ENCODE measurements at regions not wholly inside any gene's neighbourhood (a gene's known extent, or its start where the extent isn't known, plus 50 kb on each side); places are given as distances from the start of the nearest gene placed in this dataset.

- TF ChIP-seq, protein P1, sequence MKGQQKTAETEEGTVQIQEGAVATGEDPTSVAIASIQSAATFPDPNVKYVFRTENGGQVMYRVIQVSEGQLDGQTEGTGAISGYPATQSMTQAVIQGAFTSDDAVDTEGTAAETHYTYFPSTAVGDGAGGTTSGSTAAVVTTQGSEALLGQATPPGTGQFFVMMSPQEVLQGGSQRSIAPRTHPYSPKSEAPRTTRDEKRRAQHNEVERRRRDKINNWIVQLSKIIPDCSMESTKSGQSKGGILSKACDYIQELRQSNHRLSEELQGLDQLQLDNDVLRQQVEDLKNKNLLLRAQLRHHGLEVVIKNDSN (CRISPR knock-in tag; IDR thresholded peaks at IDR 0.05) = no peak
- no peak for TF ChIP-seq JUN (CRISPR knock-in tag; IDR thresholded peaks at IDR 0.05)
- TF ChIP-seq ZBTB21 (CRISPR knock-in tag; IDR thresholded peaks at IDR 0.05; ENCODE audit: borderline replicate concordance) = no peak
- TF ChIP-seq ATF2 (CRISPR knock-in tag; IDR thresholded peaks at IDR 0.05; ENCODE audit: borderline replicate concordance, low read depth) = no peak
- no peak for TF ChIP-seq MXD4 (CRISPR knock-in tag; IDR thresholded peaks at IDR 0.05; ENCODE audit: borderline replicate concordance)
- TF ChIP-seq ESRRA (CRISPR knock-in tag; IDR thresholded peaks at IDR 0.05; ENCODE audit: borderline replicate concordance) = no peak
- TF ChIP-seq TP53 (CRISPR knock-in tag; IDR thresholded peaks at IDR 0.05) = no peak
- no peak for TF ChIP-seq PRDM15 (CRISPR knock-in tag; IDR thresholded peaks at IDR 0.05)
- no peak for TF ChIP-seq PREB (CRISPR knock-in tag; IDR thresholded peaks at IDR 0.05; ENCODE audit: borderline replicate concordance)
- TF ChIP-seq ZNF121 (CRISPR knock-in tag; IDR thresholded peaks at IDR 0.05) = no peak
- TF ChIP-seq, protein P2, sequence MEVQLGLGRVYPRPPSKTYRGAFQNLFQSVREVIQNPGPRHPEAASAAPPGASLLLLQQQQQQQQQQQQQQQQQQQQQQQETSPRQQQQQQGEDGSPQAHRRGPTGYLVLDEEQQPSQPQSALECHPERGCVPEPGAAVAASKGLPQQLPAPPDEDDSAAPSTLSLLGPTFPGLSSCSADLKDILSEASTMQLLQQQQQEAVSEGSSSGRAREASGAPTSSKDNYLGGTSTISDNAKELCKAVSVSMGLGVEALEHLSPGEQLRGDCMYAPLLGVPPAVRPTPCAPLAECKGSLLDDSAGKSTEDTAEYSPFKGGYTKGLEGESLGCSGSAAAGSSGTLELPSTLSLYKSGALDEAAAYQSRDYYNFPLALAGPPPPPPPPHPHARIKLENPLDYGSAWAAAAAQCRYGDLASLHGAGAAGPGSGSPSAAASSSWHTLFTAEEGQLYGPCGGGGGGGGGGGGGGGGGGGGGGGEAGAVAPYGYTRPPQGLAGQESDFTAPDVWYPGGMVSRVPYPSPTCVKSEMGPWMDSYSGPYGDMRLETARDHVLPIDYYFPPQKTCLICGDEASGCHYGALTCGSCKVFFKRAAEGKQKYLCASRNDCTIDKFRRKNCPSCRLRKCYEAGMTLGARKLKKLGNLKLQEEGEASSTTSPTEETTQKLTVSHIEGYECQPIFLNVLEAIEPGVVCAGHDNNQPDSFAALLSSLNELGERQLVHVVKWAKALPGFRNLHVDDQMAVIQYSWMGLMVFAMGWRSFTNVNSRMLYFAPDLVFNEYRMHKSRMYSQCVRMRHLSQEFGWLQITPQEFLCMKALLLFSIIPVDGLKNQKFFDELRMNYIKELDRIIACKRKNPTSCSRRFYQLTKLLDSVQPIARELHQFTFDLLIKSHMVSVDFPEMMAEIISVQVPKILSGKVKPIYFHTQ (CRISPR knock-in tag; IDR thresholded peaks at IDR 0.05) = no peak
Measured at GRCh38 chr14:104467641-104468040, 111.9 kb upstream of the C14orf180 start (continued).

DNA sequence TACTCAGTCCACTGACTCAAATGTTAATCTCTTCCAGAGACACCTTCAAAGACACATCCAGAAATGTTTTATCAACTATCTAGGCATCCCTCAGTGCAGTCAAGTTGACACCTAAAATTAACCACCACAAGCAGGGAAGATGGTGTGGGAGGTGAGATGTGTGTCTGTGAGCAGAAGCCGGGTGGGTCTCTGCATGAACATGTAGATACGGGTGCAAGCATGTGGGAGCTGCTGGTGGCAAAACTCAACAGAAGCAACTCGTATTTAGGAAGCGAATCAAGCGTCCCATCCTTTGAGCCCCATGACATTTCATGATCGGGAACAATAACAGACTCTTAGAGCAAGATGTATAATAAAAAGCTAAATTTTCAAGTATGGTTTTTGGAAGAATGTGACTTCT is 110.0 kb upstream of the C14orf180 start:
- ChIA-PET CTCF (interaction anchor here (1.1 to 1.4 kb wide), 2 partner anchors 9 to 95 kb away, joined by 3 to 4 read pairs; no protein-coding TSS in a partner anchor), POLR2A (no interaction called here)
- no peaks in the 10 kb centered on the region for H3K36me3 Mint-ChIP-seq
- no peak overlapping the region for H3K4me3 Mint-ChIP-seq
- no peaks in the 10 kb centered on the region; the same call in 1 of the 2 replicates for H3K27me3 Mint-ChIP-seq (ENCODE audit: low read depth)
- TF ChIP-seq ATF3 (CRISPR knock-in tag; conservative IDR thresholded peaks at IDR 0.05) (no peak), ZNF263 (CRISPR knock-in tag; IDR thresholded peaks at IDR 0.05; ENCODE audit: low read depth) (no peak), CBFB (CRISPR knock-in tag; IDR thresholded peaks at IDR 0.05; ENCODE audit: low read depth) (no peak), ELF4 (CRISPR knock-in tag; IDR thresholded peaks at IDR 0.05; ENCODE audit: low read depth) (no peak), SOX15 (CRISPR knock-in tag; IDR thresholded peaks at IDR 0.05) (no peak), ETV6 (CRISPR knock-in tag; IDR thresholded peaks at IDR 0.05) (no peak)
- TF ChIP-seq, protein P3, sequence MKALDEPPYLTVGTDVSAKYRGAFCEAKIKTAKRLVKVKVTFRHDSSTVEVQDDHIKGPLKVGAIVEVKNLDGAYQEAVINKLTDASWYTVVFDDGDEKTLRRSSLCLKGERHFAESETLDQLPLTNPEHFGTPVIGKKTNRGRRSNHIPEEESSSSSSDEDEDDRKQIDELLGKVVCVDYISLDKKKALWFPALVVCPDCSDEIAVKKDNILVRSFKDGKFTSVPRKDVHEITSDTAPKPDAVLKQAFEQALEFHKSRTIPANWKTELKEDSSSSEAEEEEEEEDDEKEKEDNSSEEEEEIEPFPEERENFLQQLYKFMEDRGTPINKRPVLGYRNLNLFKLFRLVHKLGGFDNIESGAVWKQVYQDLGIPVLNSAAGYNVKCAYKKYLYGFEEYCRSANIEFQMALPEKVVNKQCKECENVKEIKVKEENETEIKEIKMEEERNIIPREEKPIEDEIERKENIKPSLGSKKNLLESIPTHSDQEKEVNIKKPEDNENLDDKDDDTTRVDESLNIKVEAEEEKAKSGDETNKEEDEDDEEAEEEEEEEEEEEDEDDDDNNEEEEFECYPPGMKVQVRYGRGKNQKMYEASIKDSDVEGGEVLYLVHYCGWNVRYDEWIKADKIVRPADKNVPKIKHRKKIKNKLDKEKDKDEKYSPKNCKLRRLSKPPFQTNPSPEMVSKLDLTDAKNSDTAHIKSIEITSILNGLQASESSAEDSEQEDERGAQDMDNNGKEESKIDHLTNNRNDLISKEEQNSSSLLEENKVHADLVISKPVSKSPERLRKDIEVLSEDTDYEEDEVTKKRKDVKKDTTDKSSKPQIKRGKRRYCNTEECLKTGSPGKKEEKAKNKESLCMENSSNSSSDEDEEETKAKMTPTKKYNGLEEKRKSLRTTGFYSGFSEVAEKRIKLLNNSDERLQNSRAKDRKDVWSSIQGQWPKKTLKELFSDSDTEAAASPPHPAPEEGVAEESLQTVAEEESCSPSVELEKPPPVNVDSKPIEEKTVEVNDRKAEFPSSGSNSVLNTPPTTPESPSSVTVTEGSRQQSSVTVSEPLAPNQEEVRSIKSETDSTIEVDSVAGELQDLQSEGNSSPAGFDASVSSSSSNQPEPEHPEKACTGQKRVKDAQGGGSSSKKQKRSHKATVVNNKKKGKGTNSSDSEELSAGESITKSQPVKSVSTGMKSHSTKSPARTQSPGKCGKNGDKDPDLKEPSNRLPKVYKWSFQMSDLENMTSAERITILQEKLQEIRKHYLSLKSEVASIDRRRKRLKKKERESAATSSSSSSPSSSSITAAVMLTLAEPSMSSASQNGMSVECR (CRISPR knock-in tag; IDR thresholded peaks at IDR 0.05; ENCODE audit: borderline replicate concordance) = no peak
- ATAC-seq (no peak), DNase-seq (ENCODE audit: low spot score) (no peak)
- H3K4me1 Mint-ChIP-seq = 0 out of 2 replicates have a peak, but pooled peaks cover 4% of the 10 kb centered on the region
- peaks cover 13% of the 10 kb centered on the region for H3K9me3 Mint-ChIP-seq
- no peak overlapping the region for H3K27ac Mint-ChIP-seq

Data from WTC11 (cell line).